ENCODE measurements at regions not wholly inside any gene's neighbourhood (a gene's known extent, or its start where the extent isn't known, plus 50 kb on each side); places are given as distances from the start of the nearest gene placed in this dataset.

DNA sequence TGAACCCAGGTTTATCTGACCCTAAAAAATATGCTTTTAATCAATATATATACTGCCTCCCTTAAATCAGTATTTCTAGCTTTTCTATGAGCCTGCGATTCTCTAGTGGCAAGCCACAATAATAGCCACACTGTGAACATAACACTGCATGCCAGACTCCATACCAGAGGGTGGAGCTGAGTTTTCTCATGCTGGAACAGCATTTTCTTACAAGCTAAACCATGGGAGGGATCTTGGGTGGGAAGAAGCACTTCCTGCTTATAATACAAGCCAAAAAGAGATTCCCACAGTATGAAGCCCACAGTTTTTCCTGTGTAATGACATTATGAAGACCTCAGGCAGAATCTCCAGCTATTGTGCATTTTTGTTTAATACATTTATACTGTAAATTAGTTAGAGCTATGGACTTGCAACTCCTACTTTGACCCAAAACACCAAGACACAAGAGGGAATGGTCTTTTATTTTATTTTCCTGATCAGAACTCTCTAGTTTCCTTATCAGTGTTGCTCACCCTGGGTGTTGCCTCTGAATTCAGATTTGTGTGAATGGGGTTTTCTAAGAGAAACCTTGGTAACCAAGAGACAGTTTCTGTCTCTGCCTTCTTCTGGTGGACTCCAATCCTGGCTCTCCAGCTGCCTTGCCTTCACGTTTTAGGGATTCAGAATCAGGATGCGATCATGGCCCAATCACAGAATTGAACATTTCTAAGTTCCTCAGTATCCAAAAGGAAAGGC is 74.5 kb upstream of the EOLA2 start:
- TF ChIP-seq, protein P1, sequence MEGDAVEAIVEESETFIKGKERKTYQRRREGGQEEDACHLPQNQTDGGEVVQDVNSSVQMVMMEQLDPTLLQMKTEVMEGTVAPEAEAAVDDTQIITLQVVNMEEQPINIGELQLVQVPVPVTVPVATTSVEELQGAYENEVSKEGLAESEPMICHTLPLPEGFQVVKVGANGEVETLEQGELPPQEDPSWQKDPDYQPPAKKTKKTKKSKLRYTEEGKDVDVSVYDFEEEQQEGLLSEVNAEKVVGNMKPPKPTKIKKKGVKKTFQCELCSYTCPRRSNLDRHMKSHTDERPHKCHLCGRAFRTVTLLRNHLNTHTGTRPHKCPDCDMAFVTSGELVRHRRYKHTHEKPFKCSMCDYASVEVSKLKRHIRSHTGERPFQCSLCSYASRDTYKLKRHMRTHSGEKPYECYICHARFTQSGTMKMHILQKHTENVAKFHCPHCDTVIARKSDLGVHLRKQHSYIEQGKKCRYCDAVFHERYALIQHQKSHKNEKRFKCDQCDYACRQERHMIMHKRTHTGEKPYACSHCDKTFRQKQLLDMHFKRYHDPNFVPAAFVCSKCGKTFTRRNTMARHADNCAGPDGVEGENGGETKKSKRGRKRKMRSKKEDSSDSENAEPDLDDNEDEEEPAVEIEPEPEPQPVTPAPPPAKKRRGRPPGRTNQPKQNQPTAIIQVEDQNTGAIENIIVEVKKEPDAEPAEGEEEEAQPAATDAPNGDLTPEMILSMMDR (conservative IDR thresholded peaks at IDR 0.05) = no peak
- no peaks in the 10 kb centered on the region for H3K4me1 ChIP-seq (ENCODE audit: insufficient read depth, low read length)
- H2AFZ ChIP-seq (ENCODE audit: low read length) = no peak overlapping the region
- H2BK120ac ChIP-seq (ENCODE audit: low read depth, low read length, poor library complexity, severe bottlenecking) = no peak overlapping the region
- Mint-ChIP-seq H3K4me1 (no peaks in the 10 kb centered on the region), H3K4me3 (no peak overlapping the region), H3K36me3 (ENCODE audit: insufficient read depth in 1 of 3, low read depth in 3 of 3) (no peaks in the 10 kb centered on the region; a peak in 1 of 7 replicates), H3K9me3 (peaks cover 39 to 50% of the 10 kb centered on the region in 2 experiments), H3K27ac (no peak overlapping the region), H3K27me3 (ENCODE audit: low read depth) (no peaks in the 10 kb centered on the region)
- H3T11ph ChIP-seq (ENCODE audit: low read length) = no peak overlapping the region
- H2AK5ac ChIP-seq (ENCODE audit: insufficient read length, low read length) = no peak overlapping the region
- no peak overlapping the region for H3K4ac ChIP-seq (ENCODE audit: low read depth, low read length)
- H4K8ac ChIP-seq (replicated peaks; ENCODE audit: insufficient read length, low read depth, low read length) = no peak overlapping the region
- no peaks in the 10 kb centered on the region for H4K20me1 ChIP-seq (ENCODE audit: control insufficient read depth, insufficient read depth, insufficient read length)
- no peaks in the 10 kb centered on the region for H3K79me2 ChIP-seq (ENCODE audit: insufficient read depth, low read length)
- H3K4me2 ChIP-seq (ENCODE audit: insufficient read depth, insufficient read length, low read length) = no peak overlapping the region
- no CpG with 5 or more reads among the region's 3 CpGs for WGBS (ENCODE audit: extremely low coverage, insufficient read length, low lambda C conversion rate)
- no peak overlapping the region for H3K23ac ChIP-seq (ENCODE audit: insufficient read length, low read depth, low read length)
- no peak overlapping the region for H4K91ac ChIP-seq (ENCODE audit: insufficient read length, low read depth, low read length)
- no peak for DNase-seq
- no peaks in the 10 kb centered on the region for H3K27me3 ChIP-seq (ENCODE audit: insufficient read depth, low read length)
- H3K9me3 ChIP-seq (ENCODE audit: control insufficient read depth, low read depth, low read length) = peaks cover 16% of the 10 kb centered on the region
- H3K23me2 ChIP-seq (ENCODE audit: insufficient read length, low read depth, low read length, poor library complexity, severe bottlenecking) = no peaks in the 10 kb centered on the region
- no peaks in the 10 kb centered on the region for H3K79me1 ChIP-seq (ENCODE audit: insufficient read depth, low read depth, low read length, poor library complexity, severe bottlenecking)
- H3K9ac ChIP-seq (ENCODE audit: extremely low read depth, insufficient read length, low read length) = no peak overlapping the region
- no peak overlapping the region for H3K27ac ChIP-seq (ENCODE audit: insufficient read length, low read depth, low read length)
- no peak overlapping the region for H2BK12ac ChIP-seq (ENCODE audit: insufficient read length, low read depth, low read length)
- H3K56ac ChIP-seq (ENCODE audit: insufficient read length, low read depth, low read length) = no peak overlapping the region
- H2BK5ac ChIP-seq (ENCODE audit: insufficient read length, low read length) = no peak overlapping the region
- H4K5ac ChIP-seq (ENCODE audit: insufficient read length, low read depth, low read length) = no peak overlapping the region
- H2BK15ac ChIP-seq (ENCODE audit: low read depth, low read length) = no peak overlapping the region
- H3K14ac ChIP-seq (ENCODE audit: insufficient read depth, low read length) = no peak overlapping the region
- H2BK20ac ChIP-seq (ENCODE audit: low read depth, low read length, poor library complexity, severe bottlenecking) = no peak overlapping the region
- no peak overlapping the region for H3K18ac ChIP-seq (ENCODE audit: insufficient read length, low read depth, low read length)
